Body of pancreas (tissue), 4 donors: ENCODE measurements at regions not wholly inside any gene's neighbourhood (a gene's known extent, or its start where the extent isn't known, plus 50 kb on each side); places are given as distances from the start of the nearest gene placed in this dataset.
"Not testable (repeated sequence)": the region's sequence is repeated elsewhere in the genome, so short reads cannot be mapped to it uniquely, and the experiment has no call there.

Experiments used
- ATAC-seq: fragments of 150-250 bp; one replicate; pipeline ENCODE4 v1.9.1; 2016
- DNase-seq, 4 donors: peaks; one replicate each; pipeline ENCODE4 v3.0.0-alpha.2; 2019
- H3K27ac ChIP-seq, 4 donors: fragments of 200-600 bp; sonication (generic); 1 replicate in 3 of 4; 2 replicates in 1 of 4; pipeline versions ENCODE4 v1.5.1 to v1.6.1; 2016 to 2019; ENCODE audit warnings: mild to moderate bottlenecking in 1 of 4, mixed read lengths in 1 of 4, moderate library complexity in 1 of 4
- H3K27me3 ChIP-seq, 2 donors: fragments of 200-600 bp; sonication (generic); one replicate each; pipeline ENCODE4 v1.6.0; 2016; ENCODE audit warnings: mild to moderate bottlenecking in 1 of 2
- H3K36me3 ChIP-seq, 2 donors: fragments of 200-600 bp; sonication (generic); replicated peaks in 1 of 2; 2 replicates each; pipeline ENCODE4 v1.5.1; 2016; ENCODE audit warnings: low read depth in 2 of 2; ENCODE audit not compliant: insufficient read depth in 1 of 2
- H3K4me1 ChIP-seq: fragments of 200-600 bp; sonication (generic); one replicate; pipeline ENCODE4 v1.6.0; 2016
- H3K4me3 ChIP-seq, 2 donors: fragments of 200-600 bp; sonication (generic); 1 replicate in 1 of 2; 2 replicates in 1 of 2; pipeline ENCODE4 v1.5.1; 2016 to 2019
- H3K9me3 ChIP-seq, 3 donors: fragments of 200-600 bp; sonication (generic); 1 replicate in 2 of 3; 2 replicates in 1 of 3; pipeline ENCODE4 v1.5.1; 2016
- CTCF ChIP-seq, 7 experiments: fragments of 450-650 bp in 4 of 7; fragments of 200-600 bp in 3 of 7; sonication (generic) in 3 of 7; IDR thresholded peaks; one replicate each; pipeline ENCODE4 v1.5.1; 2016 to 2019; ENCODE audit warnings: antibody characterized with exemption in 7 of 7
- POLR2A ChIP-seq, 3 donors: fragments of 450-650 bp; IDR thresholded peaks; one replicate each; pipeline ENCODE4 v1.6.1; 2016; ENCODE audit warnings: antibody characterized with exemption in 3 of 3, mild to moderate bottlenecking in 2 of 3
- WGBS, 2 donors: methylation state at CpG; one replicate each; pipeline ENCODE4 v1.1.5; 2017; 5-methylcytosine and 5-hydroxymethylcytosine counted together
- intact Hi-C: fragments of 100-400 bp; cut with DNase I; formaldehyde crosslinking; loops from one replicate; pipeline ENCODE4 v1.15.1; 2023

- no peaks in the 10 kb centered on the region for H3K36me3 ChIP-seq
- DNase-seq (no peak), ATAC-seq (no peak)
- TF ChIP-seq CTCF (IDR thresholded peaks at IDR 0.05) = no peak
- no peak for TF ChIP-seq POLR2A (IDR thresholded peaks at IDR 0.05)
- WGBS, 2 donors = 86 to 94% methylated on average over 10 to 11 of the region's 11 CpGs
- no peaks in the 10 kb centered on the region for H3K4me1 ChIP-seq
- no peak overlapping the region for H3K27ac ChIP-seq
- intact Hi-C loops = no loop called here
- H3K27me3 ChIP-seq = no peaks in the 10 kb centered on the region
- H3K4me3 ChIP-seq = no peak overlapping the region
- no peaks in the 10 kb centered on the region for H3K9me3 ChIP-seq
These were observed 134.4 kb upstream of the TMEM170B start for GRCh38 chr6:11403035-11403601.

- ATAC-seq, H3K27ac ChIP-seq, DNase-seq, intact Hi-C loops, H3K36me3 ChIP-seq, H3K9me3 ChIP-seq, H3K4me3 ChIP-seq, H3K27me3 ChIP-seq, H3K4me1 ChIP-seq: not testable (repeated sequence)
- 95% methylated on average over 22 of the region's 36 CpGs; no CpG with 5 or more reads in 1 of the 2 donors for WGBS, 2 donors
These were observed 135.0 kb upstream of the TMEM170B start for GRCh38 chr6:11402581-11402980.

- 83 to 92% methylated on average over 5 of the region's 5 CpGs for WGBS, 2 donors
- H3K36me3 ChIP-seq, H3K4me3 ChIP-seq, H3K4me1 ChIP-seq, H3K27me3 ChIP-seq, intact Hi-C loops, H3K27ac ChIP-seq, ATAC-seq, DNase-seq, H3K9me3 ChIP-seq: not testable (repeated sequence)
These were observed 135.6 kb upstream of the TMEM170B start for GRCh38 chr6:11401954-11402353.

- no peaks in the 10 kb centered on the region for H3K27me3 ChIP-seq
- no peaks in the 10 kb centered on the region for H3K36me3 ChIP-seq
- DNase-seq = no peak
- TF ChIP-seq CTCF (IDR thresholded peaks at IDR 0.05) (no peak), POLR2A (IDR thresholded peaks at IDR 0.05) (no peak)
- H3K27ac ChIP-seq = no peak overlapping the region
- H3K4me1 ChIP-seq = no peaks in the 10 kb centered on the region
- no peak for ATAC-seq
- no peaks in the 10 kb centered on the region for H3K9me3 ChIP-seq
- intact Hi-C loops = no loop called here
- H3K4me3 ChIP-seq = no peak overlapping the region
- WGBS, 2 donors = 58 to 63% methylated on average over 6 of the region's 6 CpGs
These were observed 138.9 kb upstream of the TMEM170B start for GRCh38 chr6:11398451-11399326.

- intact Hi-C loops = no loop called here
- Histone ChIP-seq H3K36me3 (no peaks in the 10 kb centered on the region), H3K4me1 (no peaks in the 10 kb centered on the region), H3K27ac (no peak overlapping the region), H3K27me3 (no peaks in the 10 kb centered on the region), H3K9me3 (no peaks in the 10 kb centered on the region), H3K4me3 (no peak overlapping the region)
- 70 to 83% methylated on average over 5 of the region's 5 CpGs for WGBS, 2 donors
- no peak for TF ChIP-seq CTCF (IDR thresholded peaks at IDR 0.05)
- TF ChIP-seq POLR2A (IDR thresholded peaks at IDR 0.05) = no peak
- no peak for DNase-seq
- no peak for ATAC-seq
These were observed 139.7 kb upstream of the TMEM170B start for GRCh38 chr6:11397622-11398450.
